Smooth muscle cell (in vitro differentiated cells): ENCODE measurements at regions not wholly inside any gene's neighbourhood (a gene's known extent, or its start where the extent isn't known, plus 50 kb on each side); places are given as distances from the start of the nearest gene placed in this dataset.

Experiments
- DNase-seq: peaks from one replicate; lab custom pipeline; 2025; ENCODE audit not compliant: unreplicated experiment; lab: John Stamatoyannopoulos, UW
- H2AFZ ChIP-seq: fragments of 200-600 bp; sonication (generic); 2 replicates; pipeline ENCODE4 v1.6.0; 2016; ENCODE audit warnings: antibody characterized with exemption, low read depth, mild to moderate bottlenecking
- H3F3A ChIP-seq: fragments of 200-600 bp; sonication (generic); 2 replicates; pipeline ENCODE4 v1.6.0; 2017; ENCODE audit warnings: antibody characterized with exemption, low read depth
- H3K27ac ChIP-seq: fragments of 200-600 bp; sonication (generic); 2 replicates; pipeline ENCODE4 v1.5.1; 2016; ENCODE audit warnings: low read depth, mild to moderate bottlenecking
- H3K27me3 ChIP-seq: fragments of 200-600 bp; sonication (generic); 2 replicates; pipeline ENCODE4 v1.6.1; 2016; ENCODE audit warnings: low read depth, mild to moderate bottlenecking
- H3K36me3 ChIP-seq: fragments of 200-600 bp; sonication (generic); 2 replicates; pipeline ENCODE4 v1.5.1; 2016; ENCODE audit warnings: low read depth
- H3K4me1 ChIP-seq: fragments of 200-600 bp; sonication (generic); 2 replicates; pipeline ENCODE4 v1.5.1; 2016; ENCODE audit warnings: low read depth
- H3K4me2 ChIP-seq: fragments of 200-600 bp; sonication (generic); 2 replicates; pipeline ENCODE4 v1.6.0; 2016; ENCODE audit warnings: mild to moderate bottlenecking
- H3K4me3 ChIP-seq: fragments of 200-600 bp; sonication (generic); 2 replicates; pipeline ENCODE4 v1.5.1; 2016; ENCODE audit warnings: mild to moderate bottlenecking
- H3K79me2 ChIP-seq: fragments of 200-600 bp; sonication (generic); 2 replicates; pipeline ENCODE4 v1.6.0; 2016; ENCODE audit warnings: low read depth, mild to moderate bottlenecking
- H3K9ac ChIP-seq: fragments of 200-600 bp; sonication (generic); 2 replicates; pipeline ENCODE4 v1.6.0; 2016; ENCODE audit warnings: low read depth
- H3K9me3 ChIP-seq: fragments of 200-600 bp; sonication (generic); replicated peaks from 2 replicates; pipeline ENCODE4 v1.5.1; 2016; ENCODE audit warnings: low read depth
- H4K20me1 ChIP-seq: fragments of 200-600 bp; sonication (generic); 2 replicates; pipeline ENCODE4 v1.6.0; 2016; ENCODE audit warnings: low read depth
- whole genome bisulfite sequencing: methylation state at CpG from one replicate; pipeline ENCODE4 v1.1.7; 2016; ENCODE audit warnings: low lambda C conversion rate; 5-methylcytosine and 5-hydroxymethylcytosine counted together
- TF ChIP-seq, protein P1 (sequence below): fragments of 200-600 bp; sonication (generic); IDR thresholded peaks from 2 replicates; pipeline ENCODE4 v1.5.1; 2017; ENCODE audit warnings: borderline replicate concordance, mild to moderate bottlenecking, antibody characterized with exemption; ENCODE audit not compliant: insufficient read depth, poor library complexity, severe bottlenecking

DNA sequence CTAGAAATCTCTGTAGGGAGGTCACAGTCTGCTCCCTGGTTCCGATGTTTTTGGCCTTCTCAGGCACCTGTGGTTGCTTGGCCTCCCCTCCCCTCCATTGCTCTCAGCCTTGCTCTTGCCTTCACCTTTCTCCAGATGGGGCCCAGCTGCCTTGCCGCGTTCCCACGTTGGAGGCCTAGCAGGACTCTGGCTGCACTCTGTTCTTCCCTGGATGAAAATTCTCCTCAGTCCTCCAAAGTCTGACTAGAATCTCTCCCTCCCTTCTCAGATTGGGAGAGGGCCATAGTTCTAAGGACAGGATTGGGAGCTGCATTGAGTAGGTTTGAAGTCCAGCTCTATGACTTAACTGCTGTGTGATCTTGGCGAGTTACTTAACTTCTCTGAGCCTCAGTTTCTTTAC is 213.7 kb upstream of the HABP2 start:
- 94% methylated on average over 5 of the region's 5 CpGs for WGBS
- H3K4me1 ChIP-seq, result no peaks in the 10 kb centered on the region
- no peaks in the 10 kb centered on the region for H3K9me3 ChIP-seq
- no peak overlapping the region for H3K4me3 ChIP-seq
- H3K4me2 ChIP-seq, result no peak overlapping the region
- no peaks in the 10 kb centered on the region for H3F3A ChIP-seq
- no peaks in the 10 kb centered on the region for H4K20me1 ChIP-seq
- no peak for DNase-seq
- H3K27me3 ChIP-seq, result no peaks in the 10 kb centered on the region
- H3K36me3 ChIP-seq, result no peaks in the 10 kb centered on the region
- H3K9ac ChIP-seq, result no peak overlapping the region
- no peaks in the 10 kb centered on the region for H3K79me2 ChIP-seq
- no peak overlapping the region for H3K27ac ChIP-seq
- TF ChIP-seq, protein P1, sequence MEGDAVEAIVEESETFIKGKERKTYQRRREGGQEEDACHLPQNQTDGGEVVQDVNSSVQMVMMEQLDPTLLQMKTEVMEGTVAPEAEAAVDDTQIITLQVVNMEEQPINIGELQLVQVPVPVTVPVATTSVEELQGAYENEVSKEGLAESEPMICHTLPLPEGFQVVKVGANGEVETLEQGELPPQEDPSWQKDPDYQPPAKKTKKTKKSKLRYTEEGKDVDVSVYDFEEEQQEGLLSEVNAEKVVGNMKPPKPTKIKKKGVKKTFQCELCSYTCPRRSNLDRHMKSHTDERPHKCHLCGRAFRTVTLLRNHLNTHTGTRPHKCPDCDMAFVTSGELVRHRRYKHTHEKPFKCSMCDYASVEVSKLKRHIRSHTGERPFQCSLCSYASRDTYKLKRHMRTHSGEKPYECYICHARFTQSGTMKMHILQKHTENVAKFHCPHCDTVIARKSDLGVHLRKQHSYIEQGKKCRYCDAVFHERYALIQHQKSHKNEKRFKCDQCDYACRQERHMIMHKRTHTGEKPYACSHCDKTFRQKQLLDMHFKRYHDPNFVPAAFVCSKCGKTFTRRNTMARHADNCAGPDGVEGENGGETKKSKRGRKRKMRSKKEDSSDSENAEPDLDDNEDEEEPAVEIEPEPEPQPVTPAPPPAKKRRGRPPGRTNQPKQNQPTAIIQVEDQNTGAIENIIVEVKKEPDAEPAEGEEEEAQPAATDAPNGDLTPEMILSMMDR, result no peak
- H2AFZ ChIP-seq, result no peak overlapping the region

GRCh38 chr10:113340282-113340681 is 212.6 kb upstream of the HABP2 start:
- no peak overlapping the region for H3K4me3 ChIP-seq
- 90% methylated on average over 5 of the region's 5 CpGs for WGBS
- TF ChIP-seq, protein P1, result no peak
- H3K9ac ChIP-seq, result no peak overlapping the region
- no peak for DNase-seq
- no peaks in the 10 kb centered on the region for H3K36me3 ChIP-seq
- H3K27me3 ChIP-seq, result no peaks in the 10 kb centered on the region
- H3K27ac ChIP-seq, result no peak overlapping the region
- no peaks in the 10 kb centered on the region for H3K9me3 ChIP-seq
- H4K20me1 ChIP-seq, result no peaks in the 10 kb centered on the region
- no peaks in the 10 kb centered on the region for H3K79me2 ChIP-seq
- H2AFZ ChIP-seq, result no peak overlapping the region
- no peak overlapping the region for H3K4me2 ChIP-seq
- H3F3A ChIP-seq, result no peaks in the 10 kb centered on the region
- H3K4me1 ChIP-seq, result no peaks in the 10 kb centered on the region

DNA sequence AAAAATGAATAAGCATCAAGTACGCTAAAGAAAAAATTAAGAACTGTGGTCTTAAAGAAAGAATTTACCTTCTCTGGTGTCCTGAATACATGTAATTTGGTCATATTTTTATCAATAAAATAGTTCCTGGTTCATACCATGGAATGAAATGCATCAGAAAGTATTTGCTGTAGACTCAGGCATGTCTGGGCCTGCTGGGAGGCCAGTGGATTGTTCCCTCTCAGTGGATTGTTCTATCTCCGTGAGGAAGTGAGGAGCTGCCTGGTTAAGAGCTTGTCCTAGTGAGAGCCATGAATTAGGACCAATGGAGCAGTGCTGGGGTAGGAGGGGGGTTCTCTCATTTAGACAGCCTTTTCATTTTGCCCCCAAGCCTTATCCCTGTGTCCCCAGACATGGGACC is 211.7 kb upstream of the HABP2 start:
- 85% methylated on average over 2 of the region's 2 CpGs for WGBS
- Histone ChIP-seq H3K79me2 (no peaks in the 10 kb centered on the region), H3F3A (no peaks in the 10 kb centered on the region), H3K4me3 (no peak overlapping the region), H3K4me2 (no peak overlapping the region), H3K27ac (no peak overlapping the region), H3K36me3 (no peaks in the 10 kb centered on the region), H3K9me3 (no peaks in the 10 kb centered on the region), H2AFZ (no peak overlapping the region), H4K20me1 (no peaks in the 10 kb centered on the region), H3K27me3 (peaks cover under 1% of the 10 kb centered on the region), H3K9ac (no peak overlapping the region), H3K4me1 (peaks cover 5% of the 10 kb centered on the region)
- DNase-seq, result no peak
- TF ChIP-seq, protein P1, result no peak

- no peaks in the 10 kb centered on the region for H4K20me1 ChIP-seq
- H3K4me3 ChIP-seq, result no peak overlapping the region
- no peaks in the 10 kb centered on the region for H3K9me3 ChIP-seq
- DNase-seq, result no peak
- H3K4me1 ChIP-seq, result peaks cover 17% of the 10 kb centered on the region
- H3K9ac ChIP-seq, result no peak overlapping the region
- H3K27me3 ChIP-seq, result peaks cover 11% of the 10 kb centered on the region
- H2AFZ ChIP-seq, result no peak overlapping the region
- H3K4me2 ChIP-seq, result no peak overlapping the region
- no peak overlapping the region for H3K27ac ChIP-seq
- WGBS, result 70% methylated on average over 7 of the region's 7 CpGs
- H3K36me3 ChIP-seq, result no peaks in the 10 kb centered on the region
- H3K79me2 ChIP-seq, result no peaks in the 10 kb centered on the region
- TF ChIP-seq, protein P1, result no peak
- no peaks in the 10 kb centered on the region for H3F3A ChIP-seq
Observed at GRCh38 chr10:113345826-113346624, 206.8 kb upstream of the HABP2 start.
